CD4-positive, alpha-beta memory T cell (primary cell): ENCODE measurements at regions not wholly inside any gene's neighbourhood (a gene's known extent, or its start where the extent isn't known, plus 50 kb on each side); places are given as distances from the start of the nearest gene placed in this dataset.

Source experiments
- CTCF ChIA-PET: fragments of 350-600 bp; sonication (Branson Sonifier 250); formaldehyde crosslinking; loops from one replicate; lab custom pipeline; 2021; ENCODE audit warnings: inconsistent platforms; ENCODE audit not compliant: partially characterized antibody; lab: Charles Lee
- POLR2A ChIA-PET: fragments of 350-600 bp; sonication (Branson Sonifier 250); formaldehyde crosslinking; loops from one replicate; lab custom pipeline; 2021; ENCODE audit not compliant: partially characterized antibody; lab: Charles Lee
- DNase-seq, 5 donors: peaks; one replicate each; pipeline versions ENCODE4 v3.0.0 to v3.0.0-alpha.2; 2020 to 2022; ENCODE audit warnings: mixed read lengths in 1 of 5
- H3K27ac ChIP-seq: one replicate; pipeline ENCODE4 v1.7.0; 2013; ENCODE audit warnings: low read depth, low read length
- H3K27me3 ChIP-seq: 2 replicates; pipeline ENCODE4 v1.7.0; 2013; ENCODE audit warnings: mild to moderate bottlenecking, low read length, moderate library complexity; ENCODE audit not compliant: insufficient read depth
- H3K36me3 ChIP-seq: 2 replicates; pipeline ENCODE4 v1.7.0; 2013; ENCODE audit warnings: mild to moderate bottlenecking, low read length, moderate library complexity; ENCODE audit not compliant: insufficient read depth
- H3K4me1 ChIP-seq: 2 replicates; pipeline ENCODE4 v1.7.0; 2013; ENCODE audit warnings: mild to moderate bottlenecking, low read length, moderate library complexity; ENCODE audit not compliant: insufficient read depth
- H3K4me3 ChIP-seq, 2 donors: one replicate each; pipeline ENCODE4 v1.7.0; 2013; ENCODE audit warnings: low read length in 2 of 2, mild to moderate bottlenecking in 1 of 2
- H3K9me3 ChIP-seq, 2 donors: one replicate each; pipeline ENCODE4 v1.7.0; 2013; ENCODE audit warnings: low read length in 2 of 2, control low read depth in 1 of 2; ENCODE audit not compliant: control insufficient read depth in 1 of 2
- H3K27ac Mint-ChIP-seq, 7 donors: one replicate each; pipeline ENCODE4 v1.8.0; 2020 to 2021; ENCODE audit warnings: mixed read lengths in 7 of 7, mild to moderate bottlenecking in 6 of 7, inconsistent platforms in 3 of 7, moderate library complexity in 3 of 7
- H3K27me3 Mint-ChIP-seq, 2 donors: one replicate each; pipeline ENCODE4 v1.8.0; 2020 to 2021; ENCODE audit warnings: mixed read lengths in 2 of 2
- H3K36me3 Mint-ChIP-seq, 2 donors: one replicate each; pipeline ENCODE4 v1.8.0; 2020 to 2021; ENCODE audit warnings: mixed read lengths in 2 of 2, inconsistent platforms in 1 of 2, mild to moderate bottlenecking in 1 of 2
- H3K4me1 Mint-ChIP-seq, 4 donors: one replicate each; pipeline ENCODE4 v1.8.0; 2020 to 2021; ENCODE audit warnings: mixed read lengths in 4 of 4, mild to moderate bottlenecking in 1 of 4
- H3K4me3 Mint-ChIP-seq, 8 donors: one replicate each; pipeline ENCODE4 v1.8.0; 2020 to 2021; ENCODE audit warnings: mixed read lengths in 8 of 8, mild to moderate bottlenecking in 7 of 8, moderate library complexity in 6 of 8, inconsistent platforms in 3 of 8
- H3K9me3 Mint-ChIP-seq, 8 donors: one replicate each; pipeline ENCODE4 v1.8.0; 2020 to 2021; ENCODE audit warnings: mixed read lengths in 8 of 8, mild to moderate bottlenecking in 5 of 8, inconsistent platforms in 3 of 8, moderate library complexity in 1 of 8
- intact Hi-C: fragments of 100-400 bp; cut with micrococcal nuclease; formaldehyde crosslinking; loops from one replicate; pipeline ENCODE4 v1.15.1; 2023

GRCh38 chrX:42135583-42136228 is 212.4 kb upstream of the CASK start:
- Mint-ChIP-seq H3K9me3 (peaks cover 0 to 34% (median 26%) of the 10 kb centered on the region in 8 donors), H3K27ac (no peak overlapping the region), H3K36me3 (peaks cover 4 to 7% of the 10 kb centered on the region in 2 donors), H3K27me3 (no peaks in the 10 kb centered on the region), H3K4me1 (peaks cover 2 to 6% (median 3%) of the 10 kb centered on the region in 4 donors), H3K4me3 (no peak overlapping the region)
- intact Hi-C loops, result no loop called here
- Histone ChIP-seq H3K4me3 (no peak overlapping the region), H3K27ac (no peak overlapping the region), H3K9me3 (no peaks in the 10 kb centered on the region), H3K36me3 (no peaks in the 10 kb centered on the region), H3K27me3 (no peaks in the 10 kb centered on the region), H3K4me1 (no peaks in the 10 kb centered on the region)
- POLR2A ChIA-PET, result no interaction called here
- CTCF ChIA-PET, result no interaction called here
- DNase-seq, result no peak

GRCh38 chrX:42131856-42132255 is 208.5 kb upstream of the CASK start:
- Mint-ChIP-seq H3K4me1 (peaks cover 25 to 44% (median 38%) of the 10 kb centered on the region in 4 donors), H3K27me3 (no peaks in the 10 kb centered on the region), H3K27ac (no peak overlapping the region), H3K4me3 (no peak overlapping the region), H3K9me3 (peaks cover 0 to 14% (median 7%) of the 10 kb centered on the region in 8 donors), H3K36me3 (peaks cover 0 to 2% of the 10 kb centered on the region in 2 donors)
- Histone ChIP-seq H3K4me3 (no peak overlapping the region), H3K27ac (no peak overlapping the region), H3K36me3 (no peaks in the 10 kb centered on the region), H3K27me3 (no peaks in the 10 kb centered on the region), H3K9me3 (no peaks in the 10 kb centered on the region), H3K4me1 (peaks cover 34% of the 10 kb centered on the region)
- POLR2A ChIA-PET, result no interaction called here
- DNase-seq, result no peak
- intact Hi-C loops, result no loop called here
- CTCF ChIA-PET, result no interaction called here

GRCh38 chrX:42129022-42129940 is 205.9 kb upstream of the CASK start:
- Histone ChIP-seq H3K27ac (no peak overlapping the region), H3K9me3 (no peaks in the 10 kb centered on the region), H3K4me3 (no peak overlapping the region), H3K36me3 (no peaks in the 10 kb centered on the region), H3K27me3 (no peaks in the 10 kb centered on the region), H3K4me1 (peaks cover 38% of the 10 kb centered on the region)
- Mint-ChIP-seq H3K4me1 (peaks cover 28 to 52% (median 39%) of the 10 kb centered on the region in 4 donors), H3K27ac (peak overlapping the region in 5 of 7 donors; percentile 5 to 85 (median 32)), H3K27me3 (no peaks in the 10 kb centered on the region), H3K4me3 (peak overlapping the region in 4 of 8 donors; percentile 5 to 39 (median 15)), H3K36me3 (no peaks in the 10 kb centered on the region), H3K9me3 (peaks cover 0 to 2% (median 0%) of the 10 kb centered on the region in 8 donors)
- no peak for DNase-seq
- CTCF ChIA-PET, result interaction anchor here (1.2 kb wide), 1 partner anchor 330 kb away, joined by 4 read pairs; no protein-coding TSS in a partner anchor
- intact Hi-C loops, result no loop called here
- POLR2A ChIA-PET, result no interaction called here

- Mint-ChIP-seq H3K27ac (peak overlapping the region in 6 of 7 donors; percentile 22 to 85 (median 60)), H3K4me3 (peak overlapping the region in 6 of 8 donors; percentile 17 to 78 (median 66)), H3K27me3 (no peaks in the 10 kb centered on the region), H3K4me1 (peaks cover 28 to 56% (median 39%) of the 10 kb centered on the region in 4 donors), H3K9me3 (peaks cover 0 to 2% (median 0%) of the 10 kb centered on the region in 8 donors), H3K36me3 (no peaks in the 10 kb centered on the region)
- CTCF ChIA-PET, result interaction anchor here (1.2 kb wide), 1 partner anchor 330 kb away, joined by 4 read pairs; no protein-coding TSS in a partner anchor
- no peaks in the 10 kb centered on the region for H3K27me3 ChIP-seq
- no peaks in the 10 kb centered on the region for H3K36me3 ChIP-seq
- H3K4me1 ChIP-seq, result peaks cover 38% of the 10 kb centered on the region
- no peak for DNase-seq
- POLR2A ChIA-PET, result no interaction called here
- H3K9me3 ChIP-seq, result no peaks in the 10 kb centered on the region
- H3K27ac ChIP-seq, result peak overlapping the region; percentile 9
- intact Hi-C loops, result no loop called here
- H3K4me3 ChIP-seq, result no peak overlapping the region
Observed at GRCh38 chrX:42128587-42128986, 205.2 kb upstream of the CASK start.

- Histone ChIP-seq H3K9me3 (no peaks in the 10 kb centered on the region), H3K4me3 (no peak overlapping the region), H3K27ac (no peak overlapping the region), H3K4me1 (peaks cover 38% of the 10 kb centered on the region), H3K36me3 (no peaks in the 10 kb centered on the region), H3K27me3 (no peaks in the 10 kb centered on the region)
- Mint-ChIP-seq H3K4me3 (peak overlapping the region in 7 of 8 donors; percentile 22 to 78 (median 66)), H3K36me3 (no peaks in the 10 kb centered on the region), H3K27ac (peak overlapping the region; percentile 22 to 85 (median 60)), H3K4me1 (peaks cover 27 to 56% (median 38%) of the 10 kb centered on the region in 4 donors), H3K9me3 (peaks cover 0 to 2% (median 0%) of the 10 kb centered on the region in 8 donors), H3K27me3 (no peaks in the 10 kb centered on the region)
- POLR2A ChIA-PET, result interaction anchor here (0.7 kb wide), 1 partner anchor 17 kb away, joined by 3 read pairs; no protein-coding TSS in a partner anchor
- DNase-seq, result peak; percentile 21 to 45 (median 38)
- intact Hi-C loops, result no loop called here
- CTCF ChIA-PET, result interaction anchor here (0.6 to 1.0 kb wide), 2 partner anchors 346 to 505 kb away, joined by 3 to 4 read pairs; no protein-coding TSS in a partner anchor
Observed at GRCh38 chrX:42128020-42128419, 204.7 kb upstream of the CASK start.

- Histone ChIP-seq H3K4me3 (no peak overlapping the region), H3K4me1 (peaks cover 38% of the 10 kb centered on the region), H3K27me3 (no peaks in the 10 kb centered on the region), H3K9me3 (no peaks in the 10 kb centered on the region), H3K27ac (no peak overlapping the region), H3K36me3 (no peaks in the 10 kb centered on the region)
- Mint-ChIP-seq H3K4me1 (peaks cover 27 to 56% (median 37%) of the 10 kb centered on the region in 4 donors), H3K27ac (peak overlapping the region in 5 of 7 donors; percentile 48 to 85 (median 65)), H3K27me3 (no peaks in the 10 kb centered on the region), H3K4me3 (peak overlapping the region in 6 of 8 donors; percentile 22 to 78 (median 59)), H3K9me3 (peaks cover 0 to under 1% (median 0%) of the 10 kb centered on the region in 8 donors), H3K36me3 (no peaks in the 10 kb centered on the region)
- ChIA-PET POLR2A (interaction anchor here (0.7 kb wide), 1 partner anchor 17 kb away, joined by 3 read pairs; no protein-coding TSS in a partner anchor), CTCF (interaction anchor here (0.6 to 1.0 kb wide), 2 partner anchors 346 to 505 kb away, joined by 3 to 4 read pairs; no protein-coding TSS in a partner anchor)
- intact Hi-C loops, result no loop called here
- DNase-seq, result no peak
Observed at GRCh38 chrX:42127563-42127962, 204.2 kb upstream of the CASK start.
